Neural cell (in vitro differentiated cells): ENCODE measurements at regions not wholly inside any gene's neighbourhood (a gene's known extent, or its start where the extent isn't known, plus 50 kb on each side); places are given as distances from the start of the nearest gene placed in this dataset.
A peak's percentile ranks its signal among the peaks of the same experiment; 100 is the strongest.

Source experiments
- H2AFZ ChIP-seq: fragments of 200-600, 300-800 bp; sonication (generic), shearing (Covaris generic); 2 replicates; pipeline ENCODE4 v1.6.0; 2014; ENCODE audit warnings: low read depth, mild to moderate bottlenecking, antibody characterized with exemption, low read length, moderate library complexity
- H3F3A ChIP-seq: fragments of 200-600 bp; shearing (Covaris generic); 2 replicates; pipeline ENCODE4 v1.6.1; 2016; ENCODE audit warnings: mild to moderate bottlenecking, moderate library complexity, mixed read lengths, antibody characterized with exemption, low read length; ENCODE audit not compliant: insufficient read depth, poor library complexity, severe bottlenecking
- H3K27ac ChIP-seq: fragments of 200-600, 300-800 bp; sonication (generic), shearing (Covaris generic); 2 replicates; pipeline ENCODE4 v1.5.1; 2014; ENCODE audit warnings: mild to moderate bottlenecking, low read length, moderate library complexity
- H3K27me3 ChIP-seq: fragments of 300-800, 200-600 bp; sonication (generic), shearing (Covaris generic); 2 replicates; pipeline ENCODE4 v1.6.0; 2014; ENCODE audit warnings: mild to moderate bottlenecking, low read depth, low read length, moderate library complexity; ENCODE audit not compliant: insufficient read depth
- H3K36me3 ChIP-seq: fragments of 300-800, 200-600 bp; sonication (generic), shearing (Covaris generic); 2 replicates; pipeline ENCODE4 v1.5.1; 2014; ENCODE audit warnings: mild to moderate bottlenecking, antibody characterized with exemption, low read length, moderate library complexity; ENCODE audit not compliant: insufficient read depth
- H3K4me2 ChIP-seq: fragments of 300-800, 200-600 bp; sonication (generic), shearing (Covaris generic); 2 replicates; pipeline ENCODE4 v1.6.0; 2014; ENCODE audit warnings: mild to moderate bottlenecking, low read length
- H3K4me3 ChIP-seq: fragments of 300-800, 200-600 bp; sonication (generic), shearing (Covaris generic); 2 replicates; pipeline ENCODE4 v1.5.1; 2014; ENCODE audit warnings: mild to moderate bottlenecking, low read length, moderate library complexity
- H3K79me2 ChIP-seq: fragments of 200-600 bp; shearing (Covaris generic); replicated peaks from 2 replicates; pipeline ENCODE4 v1.6.0; 2014; ENCODE audit warnings: mild to moderate bottlenecking, low read length, moderate library complexity; ENCODE audit not compliant: insufficient read depth
- H3K9ac ChIP-seq: fragments of 300-800, 200-600 bp; sonication (generic), shearing (Covaris generic); 2 replicates; pipeline ENCODE4 v1.6.1; 2016; ENCODE audit warnings: mild to moderate bottlenecking, low read length, mixed read lengths
- H3K9me2 ChIP-seq: fragments of 200-600 bp; shearing (Covaris generic); 2 replicates; pipeline ENCODE4 v1.6.1; 2016; ENCODE audit warnings: mild to moderate bottlenecking, low read length, mixed read lengths; ENCODE audit not compliant: insufficient read depth
- H3K9me3 ChIP-seq: fragments of 200-600, 300-800 bp; sonication (generic), shearing (Covaris generic); 2 replicates; pipeline ENCODE4 v1.6.1; 2016; ENCODE audit warnings: mild to moderate bottlenecking, mixed run types, low read length, moderate library complexity, mixed read lengths
- H4K20me1 ChIP-seq: fragments of 200-600 bp; shearing (Covaris generic); 2 replicates; pipeline ENCODE4 v1.6.1; 2016; ENCODE audit warnings: mild to moderate bottlenecking, mixed run types; ENCODE audit not compliant: insufficient read depth
- CTCF ChIP-seq: fragments of 450-650 bp; IDR thresholded peaks from 2 replicates; pipeline ENCODE4 v1.5.1; 2014; ENCODE audit warnings: antibody characterized with exemption, mild to moderate bottlenecking, moderate library complexity; ENCODE audit not compliant: poor library complexity, severe bottlenecking
- EP300 ChIP-seq: fragments of 450-650 bp; conservative IDR thresholded peaks from 2 replicates; pipeline ENCODE4 v1.6.1; 2014; ENCODE audit warnings: antibody characterized with exemption, mild to moderate bottlenecking, moderate library complexity; ENCODE audit not compliant: poor library complexity, severe bottlenecking
- EZH2 ChIP-seq: fragments of 200-600, 300-800 bp; shearing (Covaris generic), sonication (generic); IDR thresholded peaks from 2 replicates; pipeline ENCODE4 v1.6.1; 2014; ENCODE audit warnings: antibody characterized with exemption, low read length, borderline replicate concordance, mild to moderate bottlenecking; ENCODE audit not compliant: insufficient read depth, poor library complexity, severe bottlenecking
- MXI1 ChIP-seq: fragments of 450-650 bp; conservative IDR thresholded peaks from 2 replicates; pipeline ENCODE4 v1.6.1; 2014; ENCODE audit warnings: antibody characterized with exemption, mild to moderate bottlenecking; ENCODE audit not compliant: poor library complexity, severe bottlenecking
- POLR2AphosphoS5 ChIP-seq: IDR thresholded peaks from 2 replicates; pipeline ENCODE4 v1.6.1; 2012
- RAD21 ChIP-seq: fragments of 450-650 bp; conservative IDR thresholded peaks from 2 replicates; pipeline ENCODE4 v1.6.1; 2014; ENCODE audit warnings: antibody characterized with exemption, mild to moderate bottlenecking, moderate library complexity
- SMC3 ChIP-seq: fragments of 450-650 bp; conservative IDR thresholded peaks from 2 replicates; pipeline ENCODE4 v1.6.1; 2014; ENCODE audit warnings: antibody characterized with exemption, mild to moderate bottlenecking, moderate library complexity; ENCODE audit not compliant: poor library complexity
- TAF1 ChIP-seq: IDR thresholded peaks from 2 replicates; pipeline ENCODE4 v1.6.1; 2012; ENCODE audit warnings: low read depth
- TF ChIP-seq, protein P1 (sequence below): IDR thresholded peaks from 2 replicates; pipeline ENCODE4 v1.6.1; 2012; ENCODE audit warnings: borderline replicate concordance

DNA sequence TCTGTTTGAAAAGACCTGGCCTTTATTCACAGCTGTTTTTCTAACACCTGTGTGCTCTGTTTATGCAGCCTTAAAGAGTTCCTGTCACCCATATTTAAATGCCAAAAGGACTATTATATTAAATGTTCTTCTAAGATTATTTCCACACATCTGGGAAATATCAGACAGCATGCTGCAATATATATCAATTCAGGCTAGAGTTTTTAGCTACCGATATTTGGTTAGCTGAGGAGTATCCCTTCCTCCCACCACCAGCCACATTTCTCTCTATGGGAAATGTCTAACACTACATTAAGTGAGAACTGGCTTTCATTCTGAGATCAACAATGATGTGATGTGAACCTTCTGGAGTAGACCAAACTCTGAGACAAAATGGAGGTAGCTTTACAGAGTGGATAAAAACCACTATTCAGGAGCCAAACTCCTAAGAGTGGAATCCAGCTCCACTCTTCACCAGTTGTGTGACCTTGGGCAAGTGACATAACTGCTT lies 509.2 kb downstream of the ZNF608 start:
- H4K20me1 ChIP-seq: no peaks in the 10 kb centered on the region
- H3F3A ChIP-seq: no peaks in the 10 kb centered on the region
- no peak overlapping the region for H2AFZ ChIP-seq
- TF ChIP-seq EZH2 (no peak), EP300 (peak; percentile 4), SMC3 (no peak)
- no peaks in the 10 kb centered on the region for H3K9me2 ChIP-seq
- no peak overlapping the region for H3K4me2 ChIP-seq
- H3K9me3 ChIP-seq: no peaks in the 10 kb centered on the region
- H3K27me3 ChIP-seq: no peaks in the 10 kb centered on the region
- H3K4me3 ChIP-seq: no peak overlapping the region
- H3K79me2 ChIP-seq: no peaks in the 10 kb centered on the region
- no peak overlapping the region for H3K9ac ChIP-seq
- no peaks in the 10 kb centered on the region for H3K36me3 ChIP-seq
- peak overlapping the region; percentile 7 for H3K27ac ChIP-seq

- H3K79me2 ChIP-seq: no peaks in the 10 kb centered on the region
- H4K20me1 ChIP-seq: no peaks in the 10 kb centered on the region
- no peak for TF ChIP-seq RAD21
- TF ChIP-seq EP300: peak; percentile 11
- TF ChIP-seq EZH2: no peak
- TF ChIP-seq SMC3: no peak
- TF ChIP-seq TAF1: no peak
- H2AFZ ChIP-seq: no peak overlapping the region
- H3K36me3 ChIP-seq: no peaks in the 10 kb centered on the region
- H3K9me2 ChIP-seq: no peaks in the 10 kb centered on the region
- H3F3A ChIP-seq: no peaks in the 10 kb centered on the region
- peak overlapping the region; percentile 7 for H3K27ac ChIP-seq
- no peaks in the 10 kb centered on the region for H3K9me3 ChIP-seq
- H3K9ac ChIP-seq: no peak overlapping the region
- no peaks in the 10 kb centered on the region for H3K27me3 ChIP-seq
- peak overlapping the region; percentile 12 for H3K4me2 ChIP-seq
- no peak overlapping the region for H3K4me3 ChIP-seq
Observed at GRCh38 chr5:124236361-124237205, 509.9 kb downstream of the ZNF608 start.

- H3K79me2 ChIP-seq: no peaks in the 10 kb centered on the region
- H3K27me3 ChIP-seq: no peaks in the 10 kb centered on the region
- no peak overlapping the region for H2AFZ ChIP-seq
- H3K4me3 ChIP-seq: no peak overlapping the region
- H3K9ac ChIP-seq: no peak overlapping the region
- no peak overlapping the region for H3K4me2 ChIP-seq
- H3K27ac ChIP-seq: no peak overlapping the region
- H4K20me1 ChIP-seq: no peaks in the 10 kb centered on the region
- no peaks in the 10 kb centered on the region for H3K36me3 ChIP-seq
- no peaks in the 10 kb centered on the region for H3F3A ChIP-seq
- TF ChIP-seq CTCF (no peak), EP300 (no peak), POLR2AphosphoS5 (no peak), TAF1 (no peak), RAD21 (no peak), MXI1 (no peak), EZH2 (no peak), SMC3 (no peak)
- TF ChIP-seq, protein P1, sequence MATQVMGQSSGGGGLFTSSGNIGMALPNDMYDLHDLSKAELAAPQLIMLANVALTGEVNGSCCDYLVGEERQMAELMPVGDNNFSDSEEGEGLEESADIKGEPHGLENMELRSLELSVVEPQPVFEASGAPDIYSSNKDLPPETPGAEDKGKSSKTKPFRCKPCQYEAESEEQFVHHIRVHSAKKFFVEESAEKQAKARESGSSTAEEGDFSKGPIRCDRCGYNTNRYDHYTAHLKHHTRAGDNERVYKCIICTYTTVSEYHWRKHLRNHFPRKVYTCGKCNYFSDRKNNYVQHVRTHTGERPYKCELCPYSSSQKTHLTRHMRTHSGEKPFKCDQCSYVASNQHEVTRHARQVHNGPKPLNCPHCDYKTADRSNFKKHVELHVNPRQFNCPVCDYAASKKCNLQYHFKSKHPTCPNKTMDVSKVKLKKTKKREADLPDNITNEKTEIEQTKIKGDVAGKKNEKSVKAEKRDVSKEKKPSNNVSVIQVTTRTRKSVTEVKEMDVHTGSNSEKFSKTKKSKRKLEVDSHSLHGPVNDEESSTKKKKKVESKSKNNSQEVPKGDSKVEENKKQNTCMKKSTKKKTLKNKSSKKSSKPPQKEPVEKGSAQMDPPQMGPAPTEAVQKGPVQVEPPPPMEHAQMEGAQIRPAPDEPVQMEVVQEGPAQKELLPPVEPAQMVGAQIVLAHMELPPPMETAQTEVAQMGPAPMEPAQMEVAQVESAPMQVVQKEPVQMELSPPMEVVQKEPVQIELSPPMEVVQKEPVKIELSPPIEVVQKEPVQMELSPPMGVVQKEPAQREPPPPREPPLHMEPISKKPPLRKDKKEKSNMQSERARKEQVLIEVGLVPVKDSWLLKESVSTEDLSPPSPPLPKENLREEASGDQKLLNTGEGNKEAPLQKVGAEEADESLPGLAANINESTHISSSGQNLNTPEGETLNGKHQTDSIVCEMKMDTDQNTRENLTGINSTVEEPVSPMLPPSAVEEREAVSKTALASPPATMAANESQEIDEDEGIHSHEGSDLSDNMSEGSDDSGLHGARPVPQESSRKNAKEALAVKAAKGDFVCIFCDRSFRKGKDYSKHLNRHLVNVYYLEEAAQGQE: no peak
- H3K9me2 ChIP-seq: no peaks in the 10 kb centered on the region
- H3K9me3 ChIP-seq: no peaks in the 10 kb centered on the region
Observed at GRCh38 chr5:124235576-124235975, 510.9 kb downstream of the ZNF608 start.
